HEK293T (cell line): ENCODE measurements at regions not wholly inside any gene's neighbourhood (a gene's known extent, or its start where the extent isn't known, plus 50 kb on each side); places are given as distances from the start of the nearest gene placed in this dataset.

ENCODE experiments used
- CTCF ChIA-PET: fragments of 350-600 bp; formaldehyde crosslinking; extraction: SDS; loops from one replicate; lab custom pipeline; 2021; ENCODE audit warnings: antibody characterized with exemption, inconsistent platforms; lab: Yijun Ruan, JAX
- POLR2A ChIA-PET: fragments of 350-600 bp; formaldehyde crosslinking; extraction: SDS; loops from one replicate; lab custom pipeline; 2020; ENCODE audit warnings: antibody characterized with exemption, inconsistent platforms; lab: Yijun Ruan, JAX
- DNase-seq: peaks from one replicate; pipeline ENCODE4 v3.0.0; 2012; ENCODE audit warnings: mixed read lengths; ENCODE audit errors: extremely low spot score
- ARNT ChIP-seq: fragments of 450-650 bp; IDR thresholded peaks from 2 replicates; pipeline ENCODE4 v1.6.1; 2017; ENCODE audit warnings: mild to moderate bottlenecking
- BHLHE40 ChIP-seq: fragments of 450-650 bp; IDR thresholded peaks from 2 replicates; pipeline ENCODE4 v1.6.1; 2016; ENCODE audit warnings: mild to moderate bottlenecking, moderate library complexity, borderline replicate concordance
- CTBP1 ChIP-seq: fragments of 450-650 bp; IDR thresholded peaks from 2 replicates; pipeline ENCODE4 v1.6.1; 2016; ENCODE audit warnings: borderline replicate concordance
- ELF4 ChIP-seq: fragments of 450-650 bp; IDR thresholded peaks from 2 replicates; pipeline ENCODE4 v1.6.1; 2017; ENCODE audit warnings: antibody characterized with exemption
- FOXA1 ChIP-seq: fragments of 450-650 bp; IDR thresholded peaks from 2 replicates; pipeline ENCODE4 v1.6.1; 2016; ENCODE audit warnings: mild to moderate bottlenecking
- FOXK2 ChIP-seq: fragments of 450-650 bp; IDR thresholded peaks from 2 replicates; pipeline ENCODE4 v1.6.1; 2016; ENCODE audit warnings: mild to moderate bottlenecking
- FOXM1 ChIP-seq: fragments of 450-650 bp; IDR thresholded peaks from 2 replicates; pipeline ENCODE4 v1.6.1; 2017; ENCODE audit warnings: mild to moderate bottlenecking, borderline replicate concordance
- HDGF ChIP-seq: fragments of 450-650 bp; IDR thresholded peaks from 2 replicates; pipeline ENCODE4 v1.6.1; 2017; ENCODE audit warnings: antibody characterized with exemption, borderline replicate concordance
- L3MBTL2 ChIP-seq: fragments of 450-650 bp; conservative IDR thresholded peaks from 2 replicates; pipeline ENCODE4 v1.6.1; 2016; ENCODE audit warnings: mild to moderate bottlenecking
- LEF1 ChIP-seq: fragments of 450-650 bp; IDR thresholded peaks from 2 replicates; pipeline ENCODE4 v1.6.1; 2017; ENCODE audit warnings: mild to moderate bottlenecking, borderline replicate concordance
- NFRKB ChIP-seq: fragments of 450-650 bp; IDR thresholded peaks from 2 replicates; pipeline ENCODE4 v1.6.1; 2016; ENCODE audit warnings: mild to moderate bottlenecking, moderate library complexity
- PKNOX1 ChIP-seq: fragments of 450-650 bp; IDR thresholded peaks from 2 replicates; pipeline ENCODE4 v1.6.1; 2016
- SP1 ChIP-seq: fragments of 450-650 bp; IDR thresholded peaks from 2 replicates; pipeline ENCODE4 v1.6.1; 2017
- SUZ12 ChIP-seq: fragments of 450-650 bp; IDR thresholded peaks from 2 replicates; pipeline ENCODE4 v1.6.1; 2016; ENCODE audit warnings: mild to moderate bottlenecking
- TARDBP ChIP-seq: fragments of 450-650 bp; IDR thresholded peaks from 2 replicates; pipeline ENCODE4 v1.6.1; 2016
- ZNF384 ChIP-seq: fragments of 450-650 bp; IDR thresholded peaks from 2 replicates; pipeline ENCODE4 v1.6.1; 2016

GRCh38 chr11:106391771-106392420, 314.4 kb downstream of the AASDHPPT start:
- CTCF ChIA-PET, result no interaction called here
- POLR2A ChIA-PET, result no interaction called here
- no peak for DNase-seq
- TF ChIP-seq FOXM1, result no peak
- TF ChIP-seq SUZ12, result no peak

GRCh38 chr11:106395716-106396349, 318.4 kb downstream of the AASDHPPT start:
- ChIA-PET POLR2A (no interaction called here), CTCF (no interaction called here)
- no peak for TF ChIP-seq L3MBTL2
- TF ChIP-seq ARNT, result no peak
- TF ChIP-seq CTBP1, result no peak
- TF ChIP-seq PKNOX1, result no peak
- TF ChIP-seq NFRKB, result no peak
- DNase-seq, result no peak

- CTCF ChIA-PET, result interaction anchor here (0.7 kb wide), 1 partner anchor 58 kb away, joined by 4 read pairs; no protein-coding TSS in a partner anchor
- POLR2A ChIA-PET, result no interaction called here
- no peak for DNase-seq
- no peak for TF ChIP-seq ARNT
- TF ChIP-seq HDGF, result no peak
- no peak for TF ChIP-seq L3MBTL2
- no peak for TF ChIP-seq ZNF384
- TF ChIP-seq FOXM1, result no peak
- TF ChIP-seq NFRKB, result no peak
- TF ChIP-seq TARDBP, result no peak
Measured at GRCh38 chr11:106397787-106398501, 320.5 kb downstream of the AASDHPPT start.

- DNase-seq, result no peak
- POLR2A ChIA-PET, result no interaction called here
- CTCF ChIA-PET, result no interaction called here
- TF ChIP-seq SP1 (no peak), FOXA1 (no peak), SUZ12 (no peak), BHLHE40 (no peak)
Measured at GRCh38 chr11:106398502-106399075, 321.1 kb downstream of the AASDHPPT start.

GRCh38 chr11:106399076-106399511, 321.6 kb downstream of the AASDHPPT start:
- TF ChIP-seq FOXK2 (no peak), TARDBP (no peak), SP1 (no peak)
- ChIA-PET POLR2A (no interaction called here), CTCF (no interaction called here)
- no peak for DNase-seq

GRCh38 chr11:106399624-106400023, 322.2 kb downstream of the AASDHPPT start:
- TF ChIP-seq FOXA1 (no peak), ELF4 (no peak), PKNOX1 (no peak)
- ChIA-PET CTCF (no interaction called here), POLR2A (interaction anchor here (0.5 kb wide), 1 partner anchor 89 kb away, joined by 3 read pairs; no protein-coding TSS in a partner anchor)
- no peak for DNase-seq

GRCh38 chr11:106400949-106401570, 323.6 kb downstream of the AASDHPPT start:
- CTCF ChIA-PET, result no interaction called here
- no peak for DNase-seq

More at GRCh38 chr11:106400949-106401570, 323.6 kb downstream of the AASDHPPT start:
- POLR2A ChIA-PET, result no interaction called here
- TF ChIP-seq BHLHE40 (no peak), LEF1 (no peak), ELF4 (no peak), PKNOX1 (no peak), HDGF (no peak), FOXM1 (no peak), NFRKB (no peak), CTBP1 (no peak), SP1 (no peak), SUZ12 (no peak), ZNF384 (no peak), TARDBP (no peak), FOXA1 (no peak), ARNT (no peak), FOXK2 (no peak), L3MBTL2 (no peak)
